HG02759 (cell line): ENCODE measurements at regions not wholly inside any gene's neighbourhood (a gene's known extent, or its start where the extent isn't known, plus 50 kb on each side); places are given as distances from the start of the nearest gene placed in this dataset.

ENCODE experiments used
- ATAC-seq: cut with Tn5 transposase; IDR thresholded peaks from one replicate; pipeline ENCODE4 v1.9.1; 2021; ENCODE audit warnings: mild to moderate bottlenecking, moderate library complexity; ENCODE audit not compliant: unreplicated experiment

GRCh38 chr2:205937211-205937610 lies 148.8 kb downstream of the INO80D start:
- ATAC-seq = no peak

- no peak for ATAC-seq
These were observed 149.5 kb downstream of the INO80D start for GRCh38 chr2:205936446-205936845.

DNA sequence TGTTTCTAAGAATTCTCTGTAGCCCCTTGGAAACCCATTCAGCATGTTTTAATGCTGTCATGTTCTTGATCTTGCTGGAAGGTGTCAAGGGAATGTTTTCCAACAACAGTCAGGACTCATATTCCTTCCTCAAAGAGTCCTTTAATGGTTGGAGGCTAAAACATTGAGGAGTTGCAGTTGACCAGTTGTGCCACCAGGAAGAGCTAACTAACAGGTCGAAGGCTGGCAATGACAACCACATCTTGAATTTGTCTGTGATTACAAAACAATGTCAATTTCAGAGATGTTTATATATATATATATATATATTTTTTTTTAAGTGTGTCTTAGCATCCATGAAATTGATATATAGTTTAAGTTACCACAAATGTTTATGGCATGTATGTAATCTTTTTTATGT lies 151.5 kb downstream of the INO80D start:
- no peak for ATAC-seq

DNA sequence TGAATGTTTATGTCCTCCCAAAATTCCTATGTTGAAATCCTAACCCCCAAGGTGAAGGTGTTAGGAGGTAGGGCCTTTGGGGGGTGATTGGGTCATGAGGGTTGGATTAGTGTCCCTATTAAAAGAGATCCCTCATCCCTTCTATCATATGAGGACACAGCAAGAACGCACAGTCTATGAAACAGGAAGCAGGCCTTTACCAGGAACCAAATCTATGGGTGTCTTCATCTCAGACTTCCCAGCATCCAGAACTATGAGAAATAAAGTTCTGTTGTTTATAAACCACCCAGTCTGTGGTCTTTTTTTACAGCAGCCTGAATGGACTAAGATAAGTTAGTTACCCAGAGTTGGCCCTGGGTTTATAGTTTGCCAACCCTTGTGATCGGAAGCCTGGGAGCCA lies 153.1 kb downstream of the INO80D start:
- no peak for ATAC-seq

DNA sequence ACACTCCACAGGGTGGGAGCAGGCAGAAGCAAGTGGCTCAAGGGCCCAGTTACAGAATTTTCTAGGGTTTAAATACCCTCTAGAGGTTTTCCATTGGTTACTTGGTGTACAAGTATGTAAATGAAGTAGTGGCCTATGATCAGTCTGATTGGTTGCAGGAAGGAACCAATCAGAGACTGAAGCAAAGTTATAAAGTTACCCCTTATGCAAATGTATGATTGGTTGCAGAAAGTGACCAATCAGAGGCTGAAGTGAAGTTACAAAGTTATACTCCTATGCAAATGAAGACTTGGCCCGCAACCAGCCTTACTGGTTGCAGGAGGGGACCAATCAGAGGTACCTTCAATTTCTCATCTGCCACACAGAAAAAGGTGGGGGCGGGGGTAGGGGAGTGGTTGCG lies 154.6 kb downstream of the INO80D start:
- ATAC-seq = no peak

GRCh38 chr2:205930209-205930608 lies 155.8 kb downstream of the INO80D start:
- ATAC-seq = no peak

DNA sequence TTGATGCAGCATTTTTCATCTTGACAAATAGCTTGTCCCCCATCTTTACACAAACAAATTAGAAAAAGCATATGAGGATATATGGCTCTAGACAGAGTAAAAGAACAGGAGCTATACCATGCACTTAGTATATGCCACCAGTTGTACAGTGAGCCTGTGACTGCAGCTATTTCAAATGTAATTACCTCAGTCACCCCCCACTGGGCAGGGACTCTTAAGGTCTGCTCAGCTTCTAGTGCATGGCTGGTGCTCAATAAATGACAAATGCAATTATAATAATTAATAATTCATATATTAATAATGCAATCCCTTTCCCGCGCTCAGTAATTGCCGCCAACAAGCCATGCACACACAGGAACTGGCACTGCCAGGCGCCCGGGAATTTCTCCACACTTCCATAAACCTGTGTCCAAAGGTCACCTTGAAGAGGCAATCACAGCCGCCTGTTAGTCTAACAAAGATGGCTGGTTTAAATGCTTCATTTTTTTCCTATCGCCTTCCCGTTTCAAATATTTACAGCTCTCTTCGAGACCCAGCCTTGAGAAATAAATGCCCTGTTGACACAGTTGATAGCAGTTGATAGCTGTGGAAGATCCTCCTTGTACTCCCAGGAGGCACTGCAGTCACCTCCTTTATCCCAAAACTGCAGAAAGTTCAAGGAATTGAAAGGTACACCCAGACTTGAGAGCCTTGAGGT lies 156.6 kb downstream of the INO80D start:
- no peak for ATAC-seq

GRCh38 chr2:205925373-205926337 lies 160.3 kb downstream of the INO80D start:
- peak; percentile 97 for ATAC-seq

DNA sequence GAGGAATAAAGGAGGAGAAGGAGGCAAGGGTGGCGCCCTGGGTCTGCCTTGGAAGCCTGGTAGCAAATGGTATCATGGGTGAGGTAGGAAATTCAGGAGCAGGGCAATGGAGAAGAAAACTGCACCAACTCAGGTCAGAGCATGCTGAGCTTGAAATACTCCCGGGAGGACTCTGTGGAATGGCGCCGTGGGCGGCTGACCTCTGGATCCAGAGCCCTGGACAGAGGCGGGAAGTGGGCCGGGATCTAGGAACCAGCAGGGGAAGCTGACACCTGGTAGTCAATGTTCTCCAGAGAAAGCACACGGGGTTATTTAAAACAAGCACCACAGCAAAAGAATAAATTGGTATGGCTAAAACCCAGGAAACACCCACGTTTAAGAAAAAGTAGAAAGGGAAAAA lies 161.3 kb downstream of the INO80D start:
- ATAC-seq = no peak

GRCh38 chr2:205915130-205915524 lies 170.8 kb downstream of the INO80D start:
- no peak for ATAC-seq

DNA sequence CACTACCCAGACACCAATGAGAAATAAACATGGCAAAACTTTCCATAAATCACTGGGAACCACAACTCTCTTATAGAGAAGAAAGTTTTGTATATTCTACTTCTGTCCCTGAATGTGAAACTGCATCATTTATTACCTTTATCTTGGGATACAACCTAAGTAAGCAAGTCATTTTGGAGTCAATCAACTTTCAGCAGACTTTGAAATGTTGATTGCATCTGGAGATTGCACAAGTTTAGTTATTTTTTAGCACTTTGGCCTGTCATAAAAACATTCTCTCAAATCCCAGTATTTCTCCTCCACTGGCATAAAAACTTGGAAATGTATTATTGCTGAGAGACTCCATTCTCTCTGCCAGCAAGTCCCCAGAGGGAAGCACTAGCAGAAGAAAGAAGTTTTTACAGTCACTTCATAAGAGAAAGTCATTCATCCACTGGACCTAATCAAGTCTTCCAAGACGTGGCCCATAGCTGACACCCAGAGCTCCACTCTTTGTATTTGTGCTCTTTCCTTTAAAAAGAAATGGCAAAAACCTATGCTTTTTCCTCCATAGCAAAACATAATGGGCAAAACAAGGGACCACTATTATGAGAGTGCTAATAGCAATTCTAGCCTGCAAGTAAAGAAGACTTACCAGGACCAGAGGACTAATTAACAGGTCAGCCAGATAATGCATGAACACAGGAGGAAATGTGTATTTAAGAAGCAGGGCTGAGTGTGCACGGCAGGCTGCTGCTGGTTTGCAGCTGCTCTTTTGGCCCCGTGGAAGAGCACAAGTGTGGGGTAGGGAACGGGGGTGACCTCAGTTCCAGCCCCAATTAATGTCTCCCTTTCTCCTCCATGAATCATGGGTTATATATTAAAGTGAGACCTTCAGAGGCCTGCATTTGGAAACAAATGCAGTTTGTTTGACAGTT lies 171.5 kb downstream of the INO80D start:
- no peak for ATAC-seq

DNA sequence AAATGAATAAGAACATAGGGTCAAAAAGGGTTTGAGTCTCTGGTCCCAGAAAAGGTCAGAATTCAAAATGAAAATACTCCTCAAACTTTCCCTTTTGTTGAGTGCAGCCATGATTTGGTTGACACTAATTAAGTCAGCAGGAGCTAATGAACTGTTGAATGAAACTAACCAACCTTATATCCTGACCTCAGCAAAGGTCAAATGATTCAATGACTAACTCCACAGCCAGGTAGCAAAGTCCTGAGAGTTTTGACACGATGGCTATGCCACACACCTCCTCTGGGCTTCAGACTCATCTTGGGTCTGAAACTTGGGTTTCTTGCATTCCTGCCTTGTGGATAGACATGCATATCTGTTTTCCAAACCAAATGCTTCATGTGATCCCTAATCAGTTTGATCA lies 172.3 kb downstream of the INO80D start:
- ATAC-seq = no peak

- ATAC-seq = no peak
These were observed 174.7 kb downstream of the INO80D start for GRCh38 chr2:205911306-205911705.

DNA sequence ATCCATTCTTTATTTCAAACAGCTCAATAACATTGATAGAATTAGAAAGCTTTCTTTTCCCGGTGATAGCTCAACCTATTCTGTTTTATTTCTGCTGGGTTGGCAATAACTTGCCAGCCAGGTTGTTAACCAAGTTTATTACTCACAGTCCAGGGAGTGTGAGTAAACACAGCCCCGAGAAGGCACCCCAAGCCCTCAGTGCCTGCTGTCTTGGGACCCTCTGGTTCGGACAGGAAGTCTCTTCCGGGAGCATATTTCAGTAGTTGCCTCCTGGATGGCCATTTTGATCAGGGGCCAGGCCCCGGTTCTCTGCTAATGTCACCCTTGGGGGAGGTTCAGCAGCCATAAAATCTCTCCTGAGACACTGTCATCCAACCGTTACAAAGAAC lies 176.8 kb downstream of the INO80D start:
- no peak for ATAC-seq

GRCh38 chr2:205908212-205909183 lies 177.5 kb downstream of the INO80D start:
- ATAC-seq = no peak

DNA sequence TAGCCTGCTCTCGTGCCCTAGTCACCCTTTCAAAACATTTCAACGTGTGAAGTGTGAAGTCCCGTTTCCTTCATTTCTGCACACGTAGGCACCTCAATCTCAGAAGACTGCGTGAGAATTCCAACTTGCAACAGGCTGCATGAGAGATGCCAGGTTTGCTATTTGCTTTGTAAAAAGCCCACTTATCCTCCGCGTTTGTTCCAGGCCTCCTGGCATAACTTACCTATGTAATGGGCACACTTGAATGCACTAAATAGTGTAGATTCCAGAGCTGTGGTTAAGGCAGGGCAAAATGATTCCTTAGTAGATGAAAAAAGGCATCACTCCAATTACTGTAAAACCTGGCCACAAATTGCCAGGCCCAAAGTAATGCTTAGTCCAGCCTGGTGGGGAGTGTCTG lies 179.6 kb downstream of the INO80D start:
- no peak for ATAC-seq

DNA sequence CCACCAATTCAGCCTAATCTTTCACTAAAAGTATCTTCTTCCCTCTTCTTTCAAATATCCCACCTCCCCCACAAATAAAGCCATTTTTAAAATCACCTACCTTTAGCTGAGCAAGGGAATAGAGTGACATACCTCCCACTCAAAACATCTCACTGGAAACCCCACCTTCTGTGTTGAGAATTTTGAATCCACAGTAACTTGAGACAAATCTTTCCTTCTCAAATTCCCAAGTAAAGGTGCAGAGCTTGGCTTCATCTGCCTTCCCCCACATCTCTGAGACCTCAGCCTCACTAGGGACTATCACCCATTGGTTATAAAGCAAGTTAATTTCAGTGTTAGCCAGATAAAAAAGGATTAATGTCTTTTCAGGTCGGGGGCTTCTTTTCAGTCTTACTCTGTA lies 180.4 kb downstream of the INO80D start:
- ATAC-seq = no peak

- ATAC-seq = no peak
These were observed 181.1 kb downstream of the INO80D start for GRCh38 chr2:205904873-205905272.

DNA sequence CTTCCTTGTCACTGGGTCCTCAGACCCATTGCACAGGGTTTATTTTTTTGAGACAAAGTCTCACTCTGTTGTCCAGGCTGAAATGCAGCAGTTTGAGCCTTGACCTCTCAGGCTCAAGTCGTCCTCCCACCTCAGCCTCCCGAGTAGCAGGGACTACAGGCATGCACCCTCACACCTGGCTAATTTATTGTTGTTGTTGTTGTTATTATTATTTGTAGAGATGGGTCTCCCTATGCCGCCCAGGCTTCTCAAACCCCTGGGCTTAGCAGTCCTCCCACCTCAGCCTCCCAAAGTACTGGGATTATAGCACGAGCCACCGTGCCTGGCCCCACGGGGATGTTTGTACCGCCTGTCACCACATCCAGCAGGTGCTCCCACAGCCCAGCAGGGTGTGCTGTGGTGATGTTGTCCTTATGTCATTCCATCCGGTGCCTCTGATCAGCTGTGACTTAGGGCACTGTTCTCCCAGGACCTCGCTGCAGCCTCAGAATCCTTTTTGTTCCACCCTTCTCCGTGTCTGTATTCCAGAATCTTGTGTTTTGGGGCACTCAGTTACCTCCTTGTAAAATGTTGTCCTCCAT lies 182.3 kb downstream of the INO80D start:
- ATAC-seq = no peak

GRCh38 chr2:205902900-205903237 lies 183.1 kb downstream of the INO80D start:
- ATAC-seq = no peak
